HG03378 (cell line): ENCODE measurements at regions not wholly inside any gene's neighbourhood (a gene's known extent, or its start where the extent isn't known, plus 50 kb on each side); places are given as distances from the start of the nearest gene placed in this dataset.
"Not testable (repeated sequence)": the region's sequence is repeated elsewhere in the genome, so short reads cannot be mapped to it uniquely, and the experiment has no call there.

ENCODE experiments used
- ATAC-seq: cut with Tn5 transposase; IDR thresholded peaks from one replicate; pipeline ENCODE4 v1.9.1; 2021; ENCODE audit warnings: mild to moderate bottlenecking, moderate library complexity; ENCODE audit not compliant: unreplicated experiment

DNA sequence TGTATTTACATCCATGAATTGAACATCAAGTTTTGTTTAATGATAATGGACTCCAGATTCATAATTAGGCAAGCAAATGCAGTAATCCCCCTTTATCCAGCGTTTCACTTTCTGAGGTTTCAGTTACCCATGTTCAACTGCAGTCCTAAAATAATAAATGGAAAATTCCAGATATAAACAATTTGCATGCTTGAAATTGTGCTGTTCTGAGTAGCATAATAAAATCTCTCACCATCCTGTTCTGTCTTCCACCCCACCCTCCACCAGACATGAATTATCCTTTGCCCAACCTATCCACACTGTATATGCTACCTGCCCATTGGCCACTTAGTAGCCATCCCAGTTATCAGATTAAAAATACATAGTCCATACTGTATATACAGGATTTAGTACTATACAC, 224.5 kb upstream of the CHAC2 start:
- no peak for ATAC-seq

DNA sequence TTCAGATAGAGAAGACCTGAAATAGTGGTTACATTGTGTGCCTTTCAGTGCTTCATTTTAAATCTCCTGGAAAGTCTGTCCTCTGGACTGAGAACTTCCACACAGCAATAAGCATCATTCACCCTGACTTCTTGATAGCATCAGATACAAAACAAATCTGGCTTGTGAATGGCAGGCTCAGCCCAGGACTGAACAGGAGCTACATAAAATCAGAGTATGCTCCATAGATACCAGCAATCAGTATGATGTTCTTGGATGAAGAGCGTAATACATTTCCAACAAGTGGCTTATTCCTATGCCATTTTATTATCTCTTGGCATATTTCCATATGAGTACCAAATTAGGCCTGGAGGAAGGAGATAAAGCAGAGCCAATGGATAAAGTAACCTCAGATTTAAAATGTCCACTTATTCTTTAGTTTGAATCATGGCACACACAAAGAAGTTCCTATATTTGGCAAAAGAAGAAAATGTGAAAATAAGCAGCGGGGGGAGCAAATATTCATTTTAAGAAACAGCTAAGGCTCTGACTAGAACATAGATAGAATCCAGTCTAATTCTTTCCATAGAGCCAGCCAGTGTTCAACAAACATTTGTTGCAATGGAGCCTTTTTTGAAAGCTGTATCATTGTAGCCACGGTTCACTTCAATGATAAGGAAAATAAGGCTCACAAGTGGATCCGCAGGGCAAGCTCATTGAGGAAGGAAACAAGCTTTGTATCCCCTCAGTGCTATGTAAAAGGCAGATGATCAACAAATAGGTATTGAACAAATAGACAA, 230.8 kb upstream of the CHAC2 start:
- no peak for ATAC-seq

DNA sequence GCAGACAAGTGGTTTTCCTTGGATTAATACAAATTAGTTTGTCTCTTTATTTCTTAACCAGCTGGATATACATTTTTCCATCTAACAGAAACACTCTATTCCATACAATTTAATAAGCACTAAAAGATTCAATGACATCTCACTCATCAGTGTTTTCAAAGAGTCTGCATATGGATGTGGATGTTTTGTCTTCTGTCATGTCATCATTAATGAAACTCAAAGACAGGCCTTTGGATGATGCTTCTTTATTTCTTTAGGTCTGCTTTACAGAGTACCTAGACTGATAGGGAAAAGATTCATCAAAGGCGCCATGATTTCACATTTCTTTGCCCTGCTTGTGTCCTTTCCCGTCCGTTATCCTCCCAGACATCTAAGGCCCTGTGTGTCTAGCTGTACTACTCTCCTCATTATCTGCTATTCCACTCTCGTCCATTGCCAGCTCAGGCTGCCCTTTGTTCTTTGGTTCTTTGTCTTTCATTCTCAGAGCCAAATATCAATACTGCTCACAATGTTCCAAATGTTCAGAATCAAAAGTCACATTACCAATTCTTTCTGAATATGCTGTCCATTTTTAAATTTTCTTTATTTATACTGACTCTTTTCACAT, 232.3 kb upstream of the CHAC2 start:
- no peak for ATAC-seq

DNA sequence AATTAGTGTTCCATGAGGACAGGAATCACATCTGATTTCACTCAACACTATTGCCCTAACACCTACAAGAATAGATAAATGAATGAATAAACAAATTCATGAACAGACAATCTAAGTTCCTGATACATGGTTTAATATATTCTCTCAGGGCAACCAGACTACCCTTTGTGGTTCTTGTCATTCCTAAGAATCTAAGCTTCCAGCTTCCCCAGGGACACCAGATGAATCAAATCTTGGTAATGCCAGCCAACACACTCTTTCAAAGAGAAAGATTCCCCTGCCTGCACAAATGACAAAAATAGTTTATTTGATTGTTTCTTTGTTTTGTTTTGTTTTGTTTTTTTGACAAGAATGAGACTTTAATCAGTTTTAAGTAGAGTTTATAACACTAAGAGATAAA, 237.5 kb upstream of the CHAC2 start:
- no peak for ATAC-seq

DNA sequence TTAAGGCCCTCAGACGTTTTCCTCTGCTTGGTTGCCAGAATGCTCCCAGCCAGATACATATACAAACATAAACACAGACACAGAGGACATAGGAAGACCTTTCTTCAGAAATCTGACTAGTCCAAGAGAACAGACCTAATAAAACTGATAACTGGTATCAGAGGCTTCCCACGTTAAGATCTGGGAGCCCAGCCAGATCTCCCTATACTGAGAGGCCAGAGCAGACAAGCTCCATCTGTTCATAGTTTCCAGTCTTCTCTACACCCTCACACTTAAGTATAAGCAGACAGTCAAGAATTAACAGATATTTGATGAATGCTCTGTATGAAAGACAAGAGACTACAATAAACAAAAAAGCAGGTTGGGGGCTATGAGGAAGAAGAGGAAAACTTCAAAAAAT, 240.5 kb upstream of the CHAC2 start:
- ATAC-seq: no peak

DNA sequence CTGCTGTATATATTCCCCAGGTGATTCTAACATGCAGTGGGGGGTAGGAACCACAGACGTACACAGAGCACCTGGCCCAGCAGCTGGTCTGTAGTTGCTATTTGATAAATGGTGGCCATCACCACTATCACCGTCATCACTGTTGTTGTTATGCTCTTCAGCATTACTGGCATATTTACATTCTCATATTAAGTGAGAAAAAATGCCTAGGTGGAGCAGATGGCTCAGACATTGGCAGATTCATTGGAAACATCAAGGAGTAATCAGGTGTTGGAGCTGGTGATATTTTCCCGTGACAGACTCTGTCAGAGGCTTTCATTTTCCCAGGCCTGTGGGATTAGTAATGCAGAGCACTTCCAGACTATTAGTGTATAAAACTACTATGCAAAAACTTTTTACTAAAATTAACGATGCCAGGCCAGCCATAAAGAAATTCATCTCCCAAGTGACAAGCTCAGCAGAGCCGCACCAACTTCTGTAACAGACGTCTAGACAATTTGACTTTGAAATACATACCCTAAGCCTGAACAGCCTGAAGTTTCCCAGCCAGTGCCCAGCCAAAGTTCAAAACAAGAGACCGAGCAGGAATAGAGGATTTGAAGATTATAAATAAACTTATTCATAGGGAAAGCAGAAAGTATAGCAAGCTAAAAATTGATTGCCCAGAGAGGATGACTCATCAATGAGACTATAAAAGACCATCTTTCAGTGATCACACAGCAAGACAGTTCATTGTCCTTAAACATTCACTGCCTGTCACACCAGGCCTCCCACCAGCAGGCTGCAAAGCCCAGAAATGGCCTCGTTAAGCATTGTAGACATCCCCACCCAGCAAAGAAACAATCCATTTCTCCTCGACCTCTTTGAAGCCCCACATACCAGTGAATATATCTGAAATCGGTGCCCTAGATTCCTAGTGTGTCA, 247.4 kb upstream of the CHAC2 start:
- ATAC-seq: no peak

DNA sequence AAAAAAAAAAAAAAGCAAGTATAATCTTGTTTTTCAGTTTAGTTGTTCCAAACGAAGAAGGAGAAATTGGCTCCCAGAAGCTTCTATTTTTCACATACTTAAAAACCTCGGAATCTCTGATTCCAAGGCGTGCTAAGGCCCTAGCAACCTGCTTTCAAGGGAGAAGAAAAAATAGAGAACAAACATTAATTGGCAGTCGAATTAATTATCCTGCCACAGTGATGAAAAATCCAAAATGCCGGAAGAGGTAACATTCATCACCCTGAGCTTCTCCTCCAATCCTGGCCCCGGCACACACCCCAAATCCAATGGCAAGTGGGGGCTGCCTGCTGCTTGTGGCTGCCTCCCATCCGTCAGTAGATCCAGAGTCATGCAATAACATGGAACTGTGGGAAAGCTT, 250.2 kb upstream of the CHAC2 start:
- no peak for ATAC-seq

DNA sequence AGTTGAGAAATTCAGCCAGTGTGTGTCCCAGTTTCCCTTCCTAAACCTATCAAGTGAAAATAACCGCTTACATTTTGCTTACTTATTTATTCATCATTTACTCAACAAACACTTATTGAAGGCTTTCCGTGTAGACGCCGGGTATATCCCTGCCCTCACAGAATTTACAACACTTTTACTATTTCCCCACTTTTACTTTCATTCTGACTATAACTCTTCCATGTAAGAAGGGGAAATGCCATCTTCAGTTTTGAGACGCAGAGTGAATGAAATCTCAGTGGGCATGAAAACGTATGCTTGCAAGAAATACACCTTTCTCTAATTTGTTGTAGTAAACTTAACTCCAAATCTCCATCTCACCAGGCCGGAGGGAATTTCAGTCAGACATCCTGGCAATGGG, 251.0 kb upstream of the CHAC2 start:
- ATAC-seq: no peak

DNA sequence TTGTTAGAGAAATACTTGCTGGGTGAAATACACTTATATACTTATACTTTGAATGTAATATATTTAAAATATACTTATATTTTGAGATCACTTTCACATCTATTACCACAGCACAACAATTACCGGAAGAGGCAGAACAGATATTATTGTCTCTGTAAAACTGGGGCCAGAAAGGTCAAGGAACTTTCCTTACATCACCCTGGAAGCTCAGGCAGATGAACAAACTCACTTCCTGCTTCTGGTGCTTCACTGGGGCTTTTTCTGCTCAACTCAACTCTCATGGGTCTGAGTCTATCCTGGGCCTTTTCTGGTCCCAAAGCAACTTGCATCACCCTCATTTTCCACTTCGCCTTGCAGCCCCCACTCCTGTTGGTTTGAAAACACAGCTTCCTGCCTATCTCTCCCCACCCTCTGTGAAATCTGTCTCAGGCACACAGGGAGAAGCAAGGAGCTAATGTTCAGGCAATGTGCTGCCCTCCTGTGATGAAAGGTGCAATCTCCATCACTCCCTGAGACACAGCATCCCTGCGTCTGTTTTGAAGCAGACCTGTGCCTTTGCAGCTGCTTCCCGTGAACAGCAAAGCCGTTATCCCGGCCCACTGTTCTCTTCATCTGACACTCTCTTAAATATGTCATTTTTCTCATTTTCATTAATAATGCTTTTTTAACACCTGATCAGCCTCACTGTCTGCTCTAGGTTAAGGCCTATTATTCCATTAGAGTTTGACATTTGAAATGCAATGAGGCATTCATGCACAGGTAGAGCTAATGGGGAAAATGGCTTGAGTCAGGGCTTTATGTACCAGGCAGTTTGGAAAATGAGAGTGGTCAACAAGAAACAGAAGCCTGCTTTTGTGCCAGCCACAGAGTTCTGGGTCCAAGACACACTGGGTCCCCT, 251.9 kb upstream of the CHAC2 start:
- no peak for ATAC-seq

DNA sequence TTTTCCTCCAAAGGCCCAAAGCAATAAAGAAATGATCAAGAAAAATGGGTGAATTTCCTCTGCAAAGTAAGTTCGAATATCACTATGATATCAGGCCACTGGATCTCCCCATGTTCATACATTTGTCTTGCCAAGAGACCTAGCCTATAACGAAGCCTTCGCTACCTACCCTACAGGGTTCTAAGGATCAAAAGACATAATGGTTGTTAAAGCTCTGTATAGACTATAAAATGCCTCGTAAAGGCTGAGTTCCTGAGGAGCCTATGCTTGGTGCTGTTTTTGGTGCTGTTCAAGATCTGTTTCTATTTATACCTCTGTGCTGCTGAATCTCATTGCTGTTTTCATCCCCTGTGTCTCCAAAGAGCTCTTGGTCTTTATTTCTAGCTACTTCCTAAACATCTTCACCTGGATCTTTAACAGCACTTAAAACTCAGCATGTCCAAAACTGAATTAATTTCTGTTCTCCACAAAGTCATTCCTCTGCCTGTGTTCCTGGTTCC, 254.4 kb upstream of the CHAC2 start:
- ATAC-seq: no peak

DNA sequence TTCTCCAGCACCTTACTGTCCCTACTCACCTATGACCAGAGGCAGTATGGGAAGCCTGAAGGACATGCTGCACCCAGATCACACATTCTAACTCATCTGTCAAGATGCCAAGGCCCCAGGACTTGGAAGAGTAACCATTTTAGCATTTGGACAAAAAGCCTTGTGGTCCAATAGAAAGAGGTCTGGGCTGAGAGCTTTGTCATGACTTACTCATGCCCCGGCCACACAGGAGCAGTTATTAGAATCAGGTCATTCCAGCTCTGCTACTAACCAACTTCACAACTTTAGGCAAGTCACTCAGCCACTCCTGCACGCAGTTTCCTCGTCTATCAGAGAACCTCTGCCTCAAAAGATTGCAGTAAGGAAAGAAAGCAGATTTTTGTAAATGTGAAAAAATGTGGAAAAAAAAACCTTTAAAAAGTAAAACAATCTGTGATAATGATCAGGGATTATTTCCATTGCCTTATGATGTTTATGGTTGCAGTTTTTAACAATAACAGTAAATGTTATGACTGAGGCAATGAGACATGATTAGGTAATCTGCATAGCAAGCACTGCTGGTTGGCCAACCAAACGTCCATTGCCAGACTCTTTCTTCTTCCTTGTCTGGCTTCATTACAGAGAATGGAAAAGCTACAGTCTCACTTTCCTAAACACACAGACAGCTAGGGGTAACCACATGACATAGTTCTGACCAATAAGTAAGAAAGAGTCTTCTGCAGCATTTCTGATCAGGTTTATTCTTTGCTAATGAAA, 255.4 kb upstream of the CHAC2 start:
- ATAC-seq: no peak

DNA sequence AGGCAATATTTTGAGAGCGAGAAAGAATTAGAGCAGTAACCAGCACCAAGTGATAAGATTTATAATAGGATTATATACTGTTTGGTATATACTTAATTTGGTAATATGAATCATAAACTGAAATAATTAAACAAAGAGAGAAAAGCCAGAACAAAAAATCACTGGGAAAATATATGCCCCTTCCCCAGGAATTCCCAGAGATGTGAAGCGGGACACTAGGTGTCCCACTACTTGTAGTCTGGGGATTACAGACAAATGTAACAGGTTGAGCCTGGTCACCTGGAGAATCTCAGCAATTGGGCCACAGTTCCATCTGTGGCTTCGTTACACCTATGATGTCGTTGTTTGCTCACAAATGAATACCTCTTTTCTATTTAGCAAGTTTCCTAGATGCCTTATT, 256.1 kb upstream of the CHAC2 start:
- ATAC-seq: no peak

DNA sequence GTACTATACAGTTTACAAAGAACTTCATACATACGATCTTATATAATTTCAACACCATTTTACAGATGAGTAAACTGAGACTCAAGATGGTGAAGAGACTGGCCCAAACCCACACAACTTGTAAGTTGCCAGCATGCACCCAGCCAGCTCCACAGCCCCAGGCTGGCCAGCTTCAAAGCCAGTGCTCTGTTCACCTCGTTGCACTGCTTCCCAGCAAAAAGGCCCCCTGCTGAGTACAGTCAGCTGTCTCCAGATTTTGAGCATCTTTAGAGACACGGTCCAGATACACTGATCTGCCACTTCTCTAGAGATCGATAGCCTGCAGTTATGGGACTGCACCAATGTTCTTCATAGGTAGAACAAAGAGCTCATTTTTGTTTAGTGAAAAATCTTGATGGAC, 257.2 kb upstream of the CHAC2 start:
- no peak for ATAC-seq

DNA sequence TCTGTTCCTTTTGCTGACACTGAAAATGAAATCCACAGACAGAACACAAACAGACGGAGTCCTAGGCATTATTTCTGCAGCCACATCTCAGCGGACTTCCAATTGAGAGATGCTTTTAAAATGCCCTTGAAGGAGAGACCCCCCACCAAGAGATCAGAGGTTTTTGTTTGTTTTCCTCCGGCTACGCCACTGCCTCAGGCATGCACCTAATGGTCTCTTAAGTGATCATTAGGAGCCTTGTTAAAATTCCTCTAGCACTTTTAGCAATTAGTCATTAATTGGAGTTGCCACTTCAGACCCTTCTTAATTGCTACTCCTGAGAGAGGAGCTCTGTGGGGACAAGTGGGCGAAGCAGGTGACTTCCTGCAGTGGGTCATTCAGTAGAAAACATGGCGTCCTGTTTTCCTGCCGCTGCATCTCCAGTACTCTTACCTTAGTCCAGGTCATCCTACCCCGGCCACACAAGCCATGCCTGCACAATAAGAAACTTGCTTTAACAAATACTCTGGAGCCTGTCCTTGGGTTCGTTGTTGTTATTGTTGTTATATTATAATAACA, 257.7 kb upstream of the CHAC2 start:
- no peak for ATAC-seq

DNA sequence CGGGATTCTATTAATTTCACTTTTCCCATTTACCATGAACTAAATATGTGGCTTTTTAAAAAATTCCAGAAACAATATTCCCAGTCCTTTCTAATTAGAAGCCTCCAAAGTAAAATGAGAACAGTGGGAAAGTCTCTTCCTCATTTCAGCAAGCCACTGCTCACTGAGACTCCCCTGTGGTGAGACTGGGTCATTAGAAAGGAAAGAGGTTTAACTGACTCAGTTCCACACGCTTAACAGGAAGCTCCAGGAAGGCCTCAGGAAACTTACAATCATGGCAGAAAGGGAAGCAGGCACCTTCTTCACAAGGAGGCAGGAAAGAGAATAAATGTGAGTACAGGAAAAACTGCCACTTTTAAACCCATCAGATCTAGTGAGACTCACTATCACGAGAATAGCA, 258.9 kb upstream of the CHAC2 start:
- no peak for ATAC-seq

DNA sequence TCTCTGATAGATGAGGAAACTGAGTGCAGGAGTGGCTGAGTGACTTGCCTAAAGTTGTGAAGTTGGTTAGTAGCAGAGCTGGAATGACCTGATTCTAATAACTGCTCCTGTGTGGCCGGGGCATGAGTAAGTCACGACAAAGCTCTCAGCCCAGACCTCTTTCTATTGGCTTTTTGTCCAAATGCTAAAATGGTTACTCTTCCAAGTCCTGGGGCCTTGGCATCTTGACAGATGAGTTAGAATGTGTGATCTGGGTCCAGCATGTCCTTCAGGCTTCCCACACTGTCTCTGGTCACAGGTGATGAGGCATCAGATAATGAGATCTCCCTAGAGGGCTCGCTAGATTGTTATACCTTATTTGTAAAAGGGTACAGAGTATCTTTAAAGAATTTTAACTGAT, 260.5 kb upstream of the CHAC2 start:
- ATAC-seq: not testable (repeated sequence)

DNA sequence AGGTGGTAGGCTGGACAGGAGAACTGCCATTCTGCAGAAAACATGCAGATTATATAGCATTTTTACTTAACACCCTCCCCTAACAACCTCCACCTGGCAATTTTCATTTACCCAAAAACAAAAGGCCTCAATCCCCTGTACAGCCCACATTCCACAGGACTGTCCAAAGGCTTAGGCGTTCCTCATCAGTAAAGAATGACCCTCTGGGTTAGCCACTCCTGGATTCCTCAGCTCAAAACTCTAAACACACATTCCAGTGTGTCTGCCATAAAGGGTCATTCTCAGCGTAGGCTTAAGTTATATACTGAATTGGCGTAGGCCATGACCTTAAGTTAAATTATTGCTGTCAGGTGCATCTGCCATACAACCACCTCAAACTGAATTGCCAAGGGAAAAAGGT, 261.8 kb upstream of the CHAC2 start:
- no peak for ATAC-seq

DNA sequence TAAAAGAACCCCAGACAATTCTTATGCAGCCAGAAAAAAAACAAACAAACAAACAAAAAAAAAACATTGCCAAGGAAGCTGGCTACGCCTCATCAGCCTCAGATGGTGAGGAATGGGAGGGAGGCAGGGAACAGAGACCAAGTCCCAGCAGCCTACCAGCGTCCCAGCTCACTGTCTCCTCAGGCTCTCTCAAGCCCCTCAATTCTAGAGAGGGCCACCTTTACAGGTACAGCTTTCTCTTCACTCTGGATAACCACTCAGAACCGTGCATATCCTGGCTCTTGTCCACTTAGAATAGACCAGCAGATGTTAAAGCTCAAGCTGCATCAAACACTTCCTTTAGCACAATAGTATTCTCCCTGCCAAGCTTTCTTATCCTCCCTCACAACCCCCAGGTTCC, 263.1 kb upstream of the CHAC2 start:
- no peak for ATAC-seq

DNA sequence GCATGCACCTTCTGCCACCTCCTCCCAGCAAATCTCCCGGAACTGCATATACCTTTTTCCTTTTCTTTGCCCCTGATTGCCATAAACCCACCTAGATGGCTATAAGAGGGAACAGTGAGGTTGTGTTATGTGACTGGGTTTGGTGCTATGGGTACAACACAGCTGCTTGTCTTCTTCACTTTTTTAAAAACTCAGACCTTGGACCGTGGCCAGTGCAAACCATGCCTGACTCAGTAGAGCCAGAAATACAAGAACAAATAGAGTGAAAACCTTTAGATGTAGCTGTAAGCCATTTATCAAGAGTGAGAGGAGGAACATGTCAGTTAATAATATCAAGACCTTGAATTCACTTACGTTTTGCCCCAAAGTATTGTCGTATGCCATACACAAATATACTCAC, 267.4 kb upstream of the CHAC2 start:
- ATAC-seq: no peak

DNA sequence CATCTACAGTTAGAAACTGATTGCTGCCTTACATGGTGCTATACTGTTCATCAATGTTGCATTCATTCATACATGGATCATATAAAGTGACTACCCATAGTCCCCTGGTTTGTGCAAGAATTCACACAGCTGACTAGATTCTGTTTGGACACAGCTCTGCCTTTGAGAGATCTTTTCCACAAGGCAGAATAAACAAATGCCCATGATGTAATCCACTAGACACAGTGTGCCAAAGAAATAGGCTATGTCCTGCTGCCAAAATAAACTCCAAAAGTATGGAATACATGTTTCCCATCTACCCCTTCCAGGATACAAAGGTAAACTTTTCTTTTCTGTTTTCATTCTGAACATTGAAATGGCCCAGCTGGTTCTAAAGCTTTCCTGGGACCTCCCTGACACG, 269.4 kb upstream of the CHAC2 start:
- ATAC-seq: no peak
